Uterus (tissue), 3 donors: ENCODE measurements at regions not wholly inside any gene's neighbourhood (a gene's known extent, or its start where the extent isn't known, plus 50 kb on each side); places are given as distances from the start of the nearest gene placed in this dataset.

ENCODE experiments used
- DNase-seq, 2 donors: peaks; one replicate each; pipeline ENCODE4 v3.0.0-alpha.2; 2019 to 2020
- H3K27ac ChIP-seq, 2 donors: fragments of 200-600 bp; sonication (generic); 1 replicate in 1 of 2; 2 replicates in 1 of 2; pipeline ENCODE4 v1.5.1; 2016 to 2018
- H3K27me3 ChIP-seq, 2 donors: fragments of 200-600 bp; sonication (generic); one replicate each; pipeline ENCODE4 v1.5.1; 2018 to 2019; ENCODE audit warnings: control low read depth in 1 of 2
- H3K36me3 ChIP-seq, 2 donors: fragments of 200-600 bp; sonication (generic); one replicate each; pipeline ENCODE4 v1.5.1; 2019; ENCODE audit warnings: control low read depth in 1 of 2
- H3K4me1 ChIP-seq, 2 donors: fragments of 200-600 bp; sonication (generic); one replicate each; pipeline ENCODE4 v1.5.1; 2018 to 2019; ENCODE audit warnings: control low read depth in 1 of 2
- H3K4me3 ChIP-seq, 2 donors: fragments of 200-600 bp; sonication (generic); 1 replicate in 1 of 2; 2 replicates in 1 of 2; pipeline ENCODE4 v1.5.1; 2018 to 2019; ENCODE audit warnings: mild to moderate bottlenecking in 1 of 2
- H3K9me3 ChIP-seq, 2 donors: fragments of 200-600 bp; sonication (generic); one replicate each; pipeline ENCODE4 v1.5.1; 2019; ENCODE audit warnings: control low read depth in 1 of 2
- POLR2A ChIP-seq, 2 donors: fragments of 450-650 bp; IDR thresholded peaks; one replicate each; pipeline ENCODE4 v1.6.1; 2016; ENCODE audit warnings: antibody characterized with exemption in 2 of 2, mild to moderate bottlenecking in 1 of 2, moderate library complexity in 1 of 2
- intact Hi-C: fragments of 100-400 bp; cut with DNase I; formaldehyde crosslinking; loops from one replicate; pipeline ENCODE4 v1.15.1; 2023; ENCODE audit warnings: low total_unique reads
- TF ChIP-seq, protein P1 (sequence below), 4 experiments: fragments of 200-600 bp in 2 of 4; fragments of 450-650 bp in 2 of 4; sonication (generic) in 2 of 4; IDR thresholded peaks; one replicate each; pipeline ENCODE4 v1.5.1; 2016 to 2019; ENCODE audit warnings: antibody characterized with exemption in 4 of 4, mild to moderate bottlenecking in 2 of 4, moderate library complexity in 1 of 4
- donor health status: DM: yes; HTN: yes; CAD: no.

- intact Hi-C loops = no loop called here
- no peak for TF ChIP-seq POLR2A (IDR thresholded peaks at IDR 0.05)
- TF ChIP-seq, protein P1, sequence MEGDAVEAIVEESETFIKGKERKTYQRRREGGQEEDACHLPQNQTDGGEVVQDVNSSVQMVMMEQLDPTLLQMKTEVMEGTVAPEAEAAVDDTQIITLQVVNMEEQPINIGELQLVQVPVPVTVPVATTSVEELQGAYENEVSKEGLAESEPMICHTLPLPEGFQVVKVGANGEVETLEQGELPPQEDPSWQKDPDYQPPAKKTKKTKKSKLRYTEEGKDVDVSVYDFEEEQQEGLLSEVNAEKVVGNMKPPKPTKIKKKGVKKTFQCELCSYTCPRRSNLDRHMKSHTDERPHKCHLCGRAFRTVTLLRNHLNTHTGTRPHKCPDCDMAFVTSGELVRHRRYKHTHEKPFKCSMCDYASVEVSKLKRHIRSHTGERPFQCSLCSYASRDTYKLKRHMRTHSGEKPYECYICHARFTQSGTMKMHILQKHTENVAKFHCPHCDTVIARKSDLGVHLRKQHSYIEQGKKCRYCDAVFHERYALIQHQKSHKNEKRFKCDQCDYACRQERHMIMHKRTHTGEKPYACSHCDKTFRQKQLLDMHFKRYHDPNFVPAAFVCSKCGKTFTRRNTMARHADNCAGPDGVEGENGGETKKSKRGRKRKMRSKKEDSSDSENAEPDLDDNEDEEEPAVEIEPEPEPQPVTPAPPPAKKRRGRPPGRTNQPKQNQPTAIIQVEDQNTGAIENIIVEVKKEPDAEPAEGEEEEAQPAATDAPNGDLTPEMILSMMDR (IDR thresholded peaks at IDR 0.05) = no peak
These were observed 906.2 kb upstream of the PCDH20 start for GRCh38 chr13:62321895-62322294.

GRCh38 chr13:62321139-62321538, 905.5 kb upstream of the PCDH20 start:
- Histone ChIP-seq H3K27ac (no peak overlapping the region), H3K4me1 (no peaks in the 10 kb centered on the region), H3K27me3 (peaks cover 0 to 6% of the 10 kb centered on the region in 2 donors), H3K9me3 (no peaks in the 10 kb centered on the region), H3K36me3 (peaks cover 0 to 4% of the 10 kb centered on the region in 2 donors), H3K4me3 (no peak overlapping the region)
- DNase-seq = no peak
- intact Hi-C loops = no loop called here
- TF ChIP-seq POLR2A (IDR thresholded peaks at IDR 0.05) = no peak
- TF ChIP-seq, protein P1 (IDR thresholded peaks at IDR 0.05) = no peak

More at GRCh38 chr13:62321895-62322294, 906.2 kb upstream of the PCDH20 start:
- H3K36me3 ChIP-seq = peaks cover 0 to 4% of the 10 kb centered on the region in 2 donors
- H3K27ac ChIP-seq = no peak overlapping the region
- no peak overlapping the region for H3K4me3 ChIP-seq
- DNase-seq = no peak
- no peaks in the 10 kb centered on the region for H3K9me3 ChIP-seq
- H3K4me1 ChIP-seq = no peaks in the 10 kb centered on the region
- peaks cover 0 to 6% of the 10 kb centered on the region in 2 donors for H3K27me3 ChIP-seq

GRCh38 chr13:62320129-62321108, 904.8 kb upstream of the PCDH20 start:
- peaks cover 0 to 4% of the 10 kb centered on the region in 2 donors for H3K36me3 ChIP-seq
- no peak overlapping the region for H3K4me3 ChIP-seq
- no peak overlapping the region for H3K27ac ChIP-seq
- DNase-seq = no peak
- no peaks in the 10 kb centered on the region for H3K4me1 ChIP-seq
- intact Hi-C loops = no loop called here
- TF ChIP-seq, protein P1 (IDR thresholded peaks at IDR 0.05) = peak in 2 of 4 experiments; percentile 10 to 20
- TF ChIP-seq POLR2A (IDR thresholded peaks at IDR 0.05) = no peak
- no peaks in the 10 kb centered on the region for H3K9me3 ChIP-seq
- peaks cover 0 to 6% of the 10 kb centered on the region in 2 donors for H3K27me3 ChIP-seq

- Histone ChIP-seq H3K27ac (no peak overlapping the region), H3K27me3 (no peaks in the 10 kb centered on the region), H3K9me3 (no peaks in the 10 kb centered on the region), H3K36me3 (no peaks in the 10 kb centered on the region), H3K4me1 (no peaks in the 10 kb centered on the region), H3K4me3 (no peak overlapping the region)
- no peak for DNase-seq
- intact Hi-C loops = no loop called here
- TF ChIP-seq, protein P1 (IDR thresholded peaks at IDR 0.05) = no peak
- no peak for TF ChIP-seq POLR2A (IDR thresholded peaks at IDR 0.05)
These were observed 894.3 kb upstream of the PCDH20 start for GRCh38 chr13:62309904-62310303.

DNA sequence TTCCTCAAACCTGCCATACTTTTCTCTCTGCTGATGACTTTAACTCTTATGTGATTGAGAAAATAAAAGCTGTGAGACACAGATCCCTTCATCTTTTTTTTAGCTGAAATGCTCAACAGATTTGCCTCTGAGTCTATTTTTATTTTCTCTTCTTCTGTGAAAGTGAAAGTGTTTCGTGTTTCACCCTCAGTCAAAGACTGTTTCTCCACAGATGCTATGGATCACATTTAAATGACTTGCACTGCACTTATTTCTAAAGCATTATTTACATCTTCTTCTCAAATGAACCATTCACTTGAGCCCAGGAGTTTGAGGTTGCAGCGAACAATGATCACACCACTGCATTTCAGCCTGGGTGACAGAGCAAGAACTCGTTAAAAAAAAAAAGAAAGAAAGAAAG, 890.1 kb upstream of the PCDH20 start:
- TF ChIP-seq, protein P1 (IDR thresholded peaks at IDR 0.05) = no peak
- TF ChIP-seq POLR2A (IDR thresholded peaks at IDR 0.05) = no peak
- Histone ChIP-seq H3K4me3 (no peak overlapping the region), H3K27ac (no peak overlapping the region), H3K27me3 (no peaks in the 10 kb centered on the region), H3K4me1 (no peaks in the 10 kb centered on the region), H3K36me3 (no peaks in the 10 kb centered on the region), H3K9me3 (no peaks in the 10 kb centered on the region)
- intact Hi-C loops = no loop called here
- DNase-seq = no peak
